ENCODE measurements at regions not wholly inside any gene's neighbourhood (a gene's known extent, or its start where the extent isn't known, plus 50 kb on each side); places are given as distances from the start of the nearest gene placed in this dataset.

- TF ChIP-seq CTCF (IDR thresholded peaks at IDR 0.05) (no peak), POLR2A (IDR thresholded peaks at IDR 0.05) (no peak)
These were observed 114.3 kb upstream of the SERP2 start for GRCh38 chr13:44259045-44260027.

Measured in uterus (tissue), 2 donors.